WERI-Rb-1 (cell line): ENCODE measurements at regions not wholly inside any gene's neighbourhood (a gene's known extent, or its start where the extent isn't known, plus 50 kb on each side); places are given as distances from the start of the nearest gene placed in this dataset.
"Not testable (repeated sequence)": the region's sequence is repeated elsewhere in the genome, so short reads cannot be mapped to it uniquely, and the experiment has no call there.

Source experiments
- DNase-seq: peaks from one replicate; pipeline ENCODE4 v3.0.0-alpha.2; 2020
- H3K27ac ChIP-seq: fragments of 250-450 bp; sonication (Bioruptor Pico); 2 replicates; pipeline ENCODE4 v1.5.1; 2020; ENCODE audit warnings: mild to moderate bottlenecking, moderate library complexity
- H3K27me3 ChIP-seq: fragments of 250-450 bp; sonication (Bioruptor Pico); 2 replicates; pipeline ENCODE4 v1.5.1; 2021; ENCODE audit warnings: mild to moderate bottlenecking, low read depth, moderate library complexity; ENCODE audit not compliant: insufficient read depth, severe bottlenecking
- H3K36me3 ChIP-seq: fragments of 250-450 bp; sonication (Bioruptor Pico); 2 replicates; pipeline ENCODE4 v1.5.1; 2020; ENCODE audit warnings: mild to moderate bottlenecking, moderate library complexity
- H3K4me3 ChIP-seq: 2 replicates; pipeline ENCODE4 v1.5.1; 2011; ENCODE audit warnings: low read depth, mild to moderate bottlenecking, control low read depth, low read length
- H3K9me3 ChIP-seq: fragments of 250-450 bp; sonication (Bioruptor Pico); 2 replicates; pipeline ENCODE4 v1.5.1; 2021; ENCODE audit warnings: mild to moderate bottlenecking, moderate library complexity; ENCODE audit not compliant: severe bottlenecking
- CTCF ChIP-seq: IDR thresholded peaks from 2 replicates; pipeline ENCODE4 v1.5.1; 2011; ENCODE audit warnings: low read depth, mild to moderate bottlenecking, control low read depth, inconsistent platforms, low read length

- DNase-seq = no peak
- no peak overlapping the region for H3K27ac ChIP-seq
- TF ChIP-seq CTCF = no peak
Observed at GRCh38 chr9:29432191-29432590, 1858.9 kb upstream of the C9orf72 start.

GRCh38 chr9:29432656-29433055 lies 1859.4 kb upstream of the C9orf72 start:
- H3K36me3 ChIP-seq, H3K27me3 ChIP-seq, H3K27ac ChIP-seq, DNase-seq, H3K9me3 ChIP-seq, H3K4me3 ChIP-seq: not testable (repeated sequence)

More at GRCh38 chr9:29432191-29432590, 1858.9 kb upstream of the C9orf72 start:
- no peak overlapping the region for H3K4me3 ChIP-seq
- H3K36me3 ChIP-seq = no peaks in the 10 kb centered on the region
- H3K9me3 ChIP-seq = no peaks in the 10 kb centered on the region
- no peaks in the 10 kb centered on the region for H3K27me3 ChIP-seq

- Histone ChIP-seq H3K9me3 (no peaks in the 10 kb centered on the region), H3K4me3 (no peak overlapping the region), H3K27ac (no peak overlapping the region), H3K36me3 (no peaks in the 10 kb centered on the region), H3K27me3 (no peaks in the 10 kb centered on the region)
- no peak for DNase-seq
- TF ChIP-seq CTCF = no peak
Observed at GRCh38 chr9:29435368-29435767, 1862.1 kb upstream of the C9orf72 start.

- no peak for TF ChIP-seq CTCF
- Histone ChIP-seq H3K27me3 (no peaks in the 10 kb centered on the region), H3K4me3 (no peak overlapping the region), H3K9me3 (no peaks in the 10 kb centered on the region), H3K27ac (no peak overlapping the region), H3K36me3 (no peaks in the 10 kb centered on the region)
- no peak for DNase-seq
Observed at GRCh38 chr9:29437526-29437925, 1864.2 kb upstream of the C9orf72 start.

GRCh38 chr9:29439961-29440360 lies 1866.7 kb upstream of the C9orf72 start:
- DNase-seq = no peak
- no peak overlapping the region for H3K4me3 ChIP-seq
- no peaks in the 10 kb centered on the region for H3K36me3 ChIP-seq
- H3K27ac ChIP-seq = no peak overlapping the region
- TF ChIP-seq CTCF = no peak
- H3K9me3 ChIP-seq = no peaks in the 10 kb centered on the region
- H3K27me3 ChIP-seq = no peaks in the 10 kb centered on the region

- no peak for DNase-seq
- Histone ChIP-seq H3K27me3 (no peaks in the 10 kb centered on the region), H3K9me3 (no peaks in the 10 kb centered on the region), H3K4me3 (no peak overlapping the region), H3K36me3 (no peaks in the 10 kb centered on the region), H3K27ac (no peak overlapping the region)
- TF ChIP-seq CTCF = no peak
Observed at GRCh38 chr9:29440449-29440848, 1867.2 kb upstream of the C9orf72 start.
